ENCODE measurements at regions not wholly inside any gene's neighbourhood (a gene's known extent, or its start where the extent isn't known, plus 50 kb on each side); places are given as distances from the start of the nearest gene placed in this dataset.
A peak's percentile ranks its signal among the peaks of the same experiment; 100 is the strongest.

DNA sequence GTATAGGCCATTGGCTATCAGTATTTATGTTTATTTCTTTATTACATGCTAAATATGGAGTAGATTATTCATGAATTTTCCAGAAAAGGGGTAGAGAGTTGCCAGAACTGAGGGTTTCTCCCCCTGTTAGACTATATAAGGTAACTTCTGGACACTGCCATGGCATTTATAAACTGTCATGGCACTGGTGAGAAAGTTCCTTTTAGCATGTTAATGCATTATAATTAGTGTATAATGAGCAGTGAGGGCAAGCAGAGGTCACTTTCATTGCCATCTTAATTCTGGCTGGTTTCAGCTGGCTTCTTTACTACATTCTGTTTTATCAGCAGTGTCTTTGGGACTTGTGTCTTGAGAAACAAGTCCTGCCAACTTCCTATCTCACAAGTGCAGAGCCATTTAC is 220.0 kb upstream of the CNR1 start:
- Mint-ChIP-seq H3K36me3 (ENCODE audit: low read depth) (no peaks in the 10 kb centered on the region), H3K27ac (ENCODE audit: unreplicated experiment) (no peak overlapping the region), H3K27me3 (ENCODE audit: low read depth) (peaks cover 29% of the 10 kb centered on the region), H3K9me3 (ENCODE audit: low read depth) (peaks cover 9% of the 10 kb centered on the region), H3K4me3 (ENCODE audit: unreplicated experiment) (no peak overlapping the region), H3K4me1 (ENCODE audit: low read depth) (no peaks in the 10 kb centered on the region)
- TF ChIP-seq, protein P1, sequence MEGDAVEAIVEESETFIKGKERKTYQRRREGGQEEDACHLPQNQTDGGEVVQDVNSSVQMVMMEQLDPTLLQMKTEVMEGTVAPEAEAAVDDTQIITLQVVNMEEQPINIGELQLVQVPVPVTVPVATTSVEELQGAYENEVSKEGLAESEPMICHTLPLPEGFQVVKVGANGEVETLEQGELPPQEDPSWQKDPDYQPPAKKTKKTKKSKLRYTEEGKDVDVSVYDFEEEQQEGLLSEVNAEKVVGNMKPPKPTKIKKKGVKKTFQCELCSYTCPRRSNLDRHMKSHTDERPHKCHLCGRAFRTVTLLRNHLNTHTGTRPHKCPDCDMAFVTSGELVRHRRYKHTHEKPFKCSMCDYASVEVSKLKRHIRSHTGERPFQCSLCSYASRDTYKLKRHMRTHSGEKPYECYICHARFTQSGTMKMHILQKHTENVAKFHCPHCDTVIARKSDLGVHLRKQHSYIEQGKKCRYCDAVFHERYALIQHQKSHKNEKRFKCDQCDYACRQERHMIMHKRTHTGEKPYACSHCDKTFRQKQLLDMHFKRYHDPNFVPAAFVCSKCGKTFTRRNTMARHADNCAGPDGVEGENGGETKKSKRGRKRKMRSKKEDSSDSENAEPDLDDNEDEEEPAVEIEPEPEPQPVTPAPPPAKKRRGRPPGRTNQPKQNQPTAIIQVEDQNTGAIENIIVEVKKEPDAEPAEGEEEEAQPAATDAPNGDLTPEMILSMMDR (IDR thresholded peaks at IDR 0.05): no peak
- DNase-seq (ENCODE audit: low spot score): no peak

DNA sequence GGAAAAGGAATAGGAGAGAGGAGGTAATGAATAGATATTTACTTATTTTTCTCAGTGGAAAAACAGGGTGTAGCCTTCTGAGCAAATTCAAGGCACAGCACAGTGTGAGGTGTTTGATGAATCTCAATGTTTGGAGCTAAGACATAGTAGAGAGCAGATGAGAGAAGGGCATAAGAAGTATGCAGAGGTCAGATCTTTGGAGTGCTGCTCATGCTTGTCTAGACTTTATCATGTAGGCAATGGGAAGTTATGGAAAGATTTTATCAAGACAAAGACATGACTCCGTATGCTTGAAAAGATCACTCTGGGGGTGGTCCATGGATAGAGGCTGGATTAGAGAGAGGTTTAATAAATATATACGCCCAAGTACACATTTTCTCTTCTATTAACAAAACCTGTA is 217.0 kb upstream of the CNR1 start:
- H3K27ac Mint-ChIP-seq (ENCODE audit: unreplicated experiment): no peak overlapping the region
- peaks cover 9% of the 10 kb centered on the region for H3K9me3 Mint-ChIP-seq (ENCODE audit: low read depth)
- no peak overlapping the region for H3K4me3 Mint-ChIP-seq (ENCODE audit: unreplicated experiment)
- peaks cover 16% of the 10 kb centered on the region for H3K4me1 Mint-ChIP-seq (ENCODE audit: low read depth)
- H3K27me3 Mint-ChIP-seq (ENCODE audit: low read depth): peaks cover 26% of the 10 kb centered on the region
- H3K36me3 Mint-ChIP-seq (ENCODE audit: low read depth): no peaks in the 10 kb centered on the region
- no peak for DNase-seq (ENCODE audit: low spot score)
- TF ChIP-seq, protein P1 (IDR thresholded peaks at IDR 0.05): no peak

DNA sequence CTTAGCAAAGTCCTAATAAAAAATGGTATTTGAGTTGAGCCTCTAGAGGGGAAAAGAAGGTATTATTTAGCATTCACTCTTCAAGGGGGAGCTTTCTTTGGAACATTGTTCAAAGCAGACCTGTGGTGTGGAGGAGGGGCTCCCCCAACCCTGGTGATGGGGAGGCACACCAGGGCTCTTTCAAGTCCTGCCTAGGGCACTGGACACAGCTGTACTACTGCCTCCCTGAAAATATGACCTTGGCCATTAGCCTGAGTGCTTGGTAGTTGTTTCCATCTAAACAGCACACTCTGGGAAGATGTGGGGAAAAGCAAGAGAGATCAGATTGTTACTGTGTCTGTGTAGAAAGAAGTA is 215.1 kb upstream of the CNR1 start:
- Mint-ChIP-seq H3K4me1 (ENCODE audit: low read depth) (peaks cover 29% of the 10 kb centered on the region), H3K27me3 (ENCODE audit: low read depth) (peaks cover 22% of the 10 kb centered on the region), H3K4me3 (ENCODE audit: unreplicated experiment) (no peak overlapping the region), H3K36me3 (ENCODE audit: low read depth) (no peaks in the 10 kb centered on the region), H3K9me3 (ENCODE audit: low read depth) (peaks cover 9% of the 10 kb centered on the region), H3K27ac (ENCODE audit: unreplicated experiment) (no peak overlapping the region)
- TF ChIP-seq, protein P1 (IDR thresholded peaks at IDR 0.05): no peak
- no peak for DNase-seq (ENCODE audit: low spot score)

DNA sequence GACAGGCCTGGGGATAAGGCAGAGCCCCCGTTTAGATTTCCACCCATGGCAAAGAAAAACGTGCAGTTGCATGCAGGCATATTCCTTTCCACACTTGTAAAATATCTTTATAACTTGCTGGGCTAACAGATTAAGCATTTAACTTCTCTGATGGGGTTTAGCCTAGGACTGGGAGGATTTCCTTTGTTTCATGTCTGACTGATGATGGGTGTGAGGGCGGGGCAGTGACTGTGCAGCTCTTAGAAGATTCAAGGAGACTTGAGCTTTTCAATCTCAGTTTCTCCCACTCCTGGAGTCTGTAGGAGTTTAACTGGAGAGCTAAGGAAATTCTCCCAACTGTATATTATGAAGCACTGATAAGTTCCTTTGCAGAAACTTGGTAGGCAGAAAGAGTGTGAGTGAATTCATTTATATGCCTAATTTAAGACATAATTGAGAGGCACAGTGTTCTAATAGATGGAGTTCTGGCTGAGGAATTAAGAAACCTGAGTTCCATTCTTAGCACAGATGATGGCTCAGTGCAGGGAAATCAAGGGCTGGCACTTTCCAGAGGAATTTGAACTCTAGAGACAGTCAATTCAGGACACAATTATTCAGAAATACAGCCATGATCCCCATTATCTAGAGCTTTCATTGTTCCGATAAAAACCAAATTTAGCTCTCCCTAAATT is 214.6 kb upstream of the CNR1 start:
- peaks cover 22% of the 10 kb centered on the region for H3K27me3 Mint-ChIP-seq (ENCODE audit: low read depth)
- TF ChIP-seq, protein P1 (IDR thresholded peaks at IDR 0.05): no peak
- no peaks in the 10 kb centered on the region for H3K36me3 Mint-ChIP-seq (ENCODE audit: low read depth)
- H3K4me1 Mint-ChIP-seq (ENCODE audit: low read depth): peaks cover 29% of the 10 kb centered on the region
- peaks cover 9% of the 10 kb centered on the region for H3K9me3 Mint-ChIP-seq (ENCODE audit: low read depth)
- no peak overlapping the region for H3K4me3 Mint-ChIP-seq (ENCODE audit: unreplicated experiment)
- no peak overlapping the region for H3K27ac Mint-ChIP-seq (ENCODE audit: unreplicated experiment)
- no peak for DNase-seq (ENCODE audit: low spot score)

DNA sequence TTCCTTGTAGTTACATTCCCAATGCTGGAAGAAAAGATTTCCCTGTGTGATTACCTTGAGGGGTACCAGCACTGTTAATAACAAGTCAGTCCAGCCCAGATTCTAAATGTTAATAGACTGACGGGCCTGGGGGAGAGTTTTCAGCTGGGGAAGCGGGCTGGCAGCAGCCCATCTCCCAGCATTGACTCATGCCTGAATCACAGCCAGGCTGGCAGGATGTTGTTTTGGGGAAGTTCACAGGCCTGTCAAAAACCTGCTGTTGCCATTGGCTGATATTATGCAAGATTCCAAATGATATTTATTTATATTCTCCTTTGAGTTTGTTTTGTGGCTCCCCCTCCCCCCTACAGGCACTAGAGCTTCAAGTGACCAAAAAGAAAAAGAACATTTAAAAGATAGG is 213.9 kb upstream of the CNR1 start:
- Mint-ChIP-seq H3K27me3 (ENCODE audit: low read depth) (peaks cover 22% of the 10 kb centered on the region), H3K9me3 (ENCODE audit: low read depth) (peaks cover 9% of the 10 kb centered on the region), H3K27ac (ENCODE audit: unreplicated experiment) (peak overlapping the region; percentile 27), H3K36me3 (ENCODE audit: low read depth) (no peaks in the 10 kb centered on the region), H3K4me3 (ENCODE audit: unreplicated experiment) (no peak overlapping the region), H3K4me1 (ENCODE audit: low read depth) (peaks cover 29% of the 10 kb centered on the region)
- no peak for DNase-seq (ENCODE audit: low spot score)
- TF ChIP-seq, protein P1 (IDR thresholded peaks at IDR 0.05): no peak

Measured in chondrocyte (in vitro differentiated cells).